ENCODE measurements at regions not wholly inside any gene's neighbourhood (a gene's known extent, or its start where the extent isn't known, plus 50 kb on each side); places are given as distances from the start of the nearest gene placed in this dataset.

- TF ChIP-seq REST (IDR thresholded peaks at IDR 0.05; ENCODE audit: unreplicated experiment) (no peak), CREB1 (CRISPR knock-in tag; IDR thresholded peaks at IDR 0.05; ENCODE audit: low read depth) (no peak), CTCF (conservative IDR thresholded peaks at IDR 0.05; ENCODE audit: low read depth in 2 of 2) (no peak), EZH2 (IDR thresholded peaks at IDR 0.05; ENCODE audit: low read depth, unreplicated experiment) (no peak), ETS1 (IDR thresholded peaks at IDR 0.05) (no peak), STAT1 (IDR thresholded peaks at IDR 0.05; ENCODE audit: unreplicated experiment) (no peak), POLR2AphosphoS5 (IDR thresholded peaks at IDR 0.05; ENCODE audit: low read depth) (no peak), ZNF114 (CRISPR knock-in tag; IDR thresholded peaks at IDR 0.05) (no peak), JUNB (IDR thresholded peaks at IDR 0.05; ENCODE audit: unreplicated experiment) (no peak), NANOG (IDR thresholded peaks at IDR 0.05; ENCODE audit: borderline replicate concordance) (no peak)
Observed at GRCh38 chr16:61580579-61580978, 455.7 kb downstream of the CDH8 start (continued).

GRCh38 chr16:61579195-61579594 lies 457.0 kb downstream of the CDH8 start:
- no peak overlapping the region for H3K4me3 ChIP-seq
- no peaks in the 10 kb centered on the region for H3K79me2 ChIP-seq (replicated peaks; ENCODE audit: insufficient read depth)
- peaks cover 4% of the 10 kb centered on the region; the same call in 1 of the 2 replicates for H3K4me1 ChIP-seq (ENCODE audit: insufficient read depth)
- no peaks in the 10 kb centered on the region for H3K36me3 Mint-ChIP-seq (ENCODE audit: low read depth)
- H3K4me3 Mint-ChIP-seq: no peak overlapping the region
- H3K9me3 Mint-ChIP-seq: no peaks in the 10 kb centered on the region
- no peak overlapping the region for H3K27ac Mint-ChIP-seq
- ATAC-seq (no peak), DNase-seq (ENCODE audit: low spot score) (no peak)
- H3K27me3 Mint-ChIP-seq (ENCODE audit: insufficient read depth, low read depth, poor library complexity): no peaks in the 10 kb centered on the region
- H3K4me2 ChIP-seq: no peak overlapping the region
- no peaks in the 10 kb centered on the region for H3F3A ChIP-seq (replicated peaks; ENCODE audit: low read depth)
- H4K20me1 ChIP-seq (replicated peaks; ENCODE audit: insufficient read depth): no peaks in the 10 kb centered on the region
- no peaks in the 10 kb centered on the region for H3K36me3 ChIP-seq (ENCODE audit: insufficient read depth)
- H2AFZ ChIP-seq: no peak overlapping the region
- H3K4me1 Mint-ChIP-seq: no peaks in the 10 kb centered on the region
- no peaks in the 10 kb centered on the region for H3K27me3 ChIP-seq (ENCODE audit: insufficient read depth)
- peaks cover 4% of the 10 kb centered on the region; the same call in 1 of the 2 replicates for H3K9me2 ChIP-seq (ENCODE audit: insufficient read depth)
- H3K27ac ChIP-seq (ENCODE audit: low read depth): no peak overlapping the region
- TF ChIP-seq CREB1 (CRISPR knock-in tag; IDR thresholded peaks at IDR 0.05; ENCODE audit: low read depth) (no peak), EZH2phosphoT487 (IDR thresholded peaks at IDR 0.05; ENCODE audit: unreplicated experiment) (no peak), EZH2 (IDR thresholded peaks at IDR 0.05; ENCODE audit: low read depth, unreplicated experiment) (no peak), NANOG (IDR thresholded peaks at IDR 0.05; ENCODE audit: borderline replicate concordance) (no peak), POLR2AphosphoS5 (IDR thresholded peaks at IDR 0.05; ENCODE audit: low read depth) (no peak), STAT1 (IDR thresholded peaks at IDR 0.05; ENCODE audit: unreplicated experiment) (no peak), ETS1 (IDR thresholded peaks at IDR 0.05) (no peak)
